HCT116 (cell line): ENCODE measurements at regions not wholly inside any gene's neighbourhood (a gene's known extent, or its start where the extent isn't known, plus 50 kb on each side); places are given as distances from the start of the nearest gene placed in this dataset.

Source experiments
- ATAC-seq: fragments of 200-7000 bp; cut with Tn5 transposase; 2 replicates; pipeline ENCODE4 v1.9.1; 2020; ENCODE audit warnings: mild to moderate bottlenecking, moderate library complexity
- BruUV-seq: library from RNA; stranded (reverse); fragments of 400-500 nt; replicated peaks from 2 replicates; lab custom pipeline; 2021; lab: Mats Ljungman, UMichigan
- CTCF ChIA-PET: fragments of 300-600 bp; sonication (Branson Sonifier 250); formaldehyde crosslinking; loops from one replicate; lab custom pipeline; 2021; ENCODE audit warnings: antibody characterized with exemption; lab: Charles Lee
- POLR2A ChIA-PET: fragments of 300-600, 350-600 bp; sonication (Branson Sonifier 250); formaldehyde crosslinking; loops from one replicate; lab custom pipeline; 2021; ENCODE audit warnings: antibody characterized with exemption; lab: Charles Lee
- RAD21 ChIA-PET, 2 experiments: fragments of 300-600 bp; sonication (Branson Sonifier 250); formaldehyde crosslinking; loops; one replicate each; lab custom pipeline; 2023; ENCODE audit warnings: low total read pairs in 2 of 2; ENCODE audit not compliant: uncharacterized antibody in 2 of 2, unreplicated experiment in 2 of 2, low non-redundant PET in 1 of 2; lab: Charles Lee
- DNase-seq: peaks from one replicate; pipeline ENCODE4 v3.0.0-alpha.2; 2010; ENCODE audit warnings: low read depth, low spot score
- H2AFZ ChIP-seq: fragments of 200-600 bp; shearing (Covaris generic), sonication (generic); 2 replicates; pipeline ENCODE4 v1.6.1; 2017; ENCODE audit warnings: low read depth, mixed run types, mixed read lengths, antibody characterized with exemption, low read length; ENCODE audit not compliant: poor library complexity, severe bottlenecking
- H3K27ac ChIP-seq: 2 replicates; pipeline ENCODE4 v1.5.1; 2012; ENCODE audit warnings: low read depth, low read length
- H3K27me3 ChIP-seq: fragments of 200-600 bp; sonication (generic); 2 replicates; pipeline ENCODE4 v1.6.1; 2016; ENCODE audit warnings: mixed run types, low read length, mixed read lengths; ENCODE audit not compliant: insufficient read depth
- H3K36me3 ChIP-seq, 2 experiments: fragments of 200-500 bp in 1 of 2; fragments of 200-600 bp in 1 of 2; sonication (Bioruptor generic) in 1 of 2; sonication (generic) in 1 of 2; 2 replicates each; pipeline versions ENCODE4 v1.5.1 to v1.6.1; 2014 to 2016; ENCODE audit warnings: low read length in 2 of 2, inconsistent platforms in 1 of 2, mixed read lengths in 1 of 2, mixed run types in 1 of 2; ENCODE audit not compliant: insufficient read depth in 2 of 2, control insufficient read depth in 1 of 2
- H3K4me1 ChIP-seq, 2 experiments: fragments of 200-600 bp in 1 of 2; sonication (generic) in 1 of 2; 2 replicates each; pipeline versions ENCODE4 v1.5.1 to v1.6.1; 2012 to 2017; ENCODE audit warnings: low read length in 2 of 2, inconsistent platforms in 1 of 2, mild to moderate bottlenecking in 1 of 2, mixed read lengths in 1 of 2, mixed run types in 1 of 2, moderate library complexity in 1 of 2; ENCODE audit not compliant: insufficient read depth in 2 of 2, control insufficient read depth in 1 of 2
- H3K4me2 ChIP-seq: fragments of 200-600 bp; sonication (generic); 2 replicates; pipeline ENCODE4 v1.6.1; 2017; ENCODE audit warnings: mixed run types, low read length, mixed read lengths
- H3K4me3 ChIP-seq, 2 experiments: fragments of 200-600 bp in 1 of 2; sonication (generic) in 1 of 2; replicated peaks in 1 of 2; 2 replicates each; pipeline ENCODE4 v1.5.1; 2011 to 2016; ENCODE audit warnings: low read length in 2 of 2, control low read depth in 1 of 2, low read depth in 1 of 2, mild to moderate bottlenecking in 1 of 2, mixed read lengths in 1 of 2, mixed run types in 1 of 2
- H3K79me2 ChIP-seq: fragments of 200-600 bp; sonication (generic); 2 replicates; pipeline ENCODE4 v1.6.1; 2017; ENCODE audit warnings: mild to moderate bottlenecking, mixed run types, low read length, moderate library complexity, mixed read lengths; ENCODE audit not compliant: insufficient read depth
- H3K9ac ChIP-seq: fragments of 200-600 bp; sonication (generic); 2 replicates; pipeline ENCODE4 v1.6.1; 2016; ENCODE audit warnings: low read length, mixed read lengths
- H3K9me2 ChIP-seq: fragments of 200-600 bp; sonication (generic), shearing (Covaris generic); 2 replicates; pipeline ENCODE4 v1.6.1; 2017; ENCODE audit warnings: mixed run types, mild to moderate bottlenecking, moderate library complexity; ENCODE audit not compliant: insufficient read depth
- H3K9me3 ChIP-seq, 2 experiments: fragments of 200-500 bp in 1 of 2; fragments of 200-600 bp in 1 of 2; sonication (Bioruptor generic) in 1 of 2; sonication (generic) in 1 of 2; 2 replicates each; pipeline ENCODE4 v1.6.1; 2014 to 2017; ENCODE audit warnings: low read length in 2 of 2, mixed read lengths in 2 of 2, inconsistent platforms in 1 of 2, low read depth in 1 of 2, mild to moderate bottlenecking in 1 of 2, mixed run types in 1 of 2, moderate library complexity in 1 of 2; ENCODE audit not compliant: control insufficient read depth in 1 of 2, insufficient read depth in 1 of 2
- H4K20me1 ChIP-seq: fragments of 200-600 bp; sonication (generic), shearing (Covaris generic); 2 replicates; pipeline ENCODE4 v1.6.1; 2017; ENCODE audit warnings: mixed run types, mild to moderate bottlenecking, moderate library complexity; ENCODE audit not compliant: insufficient read depth
- CBX3 ChIP-seq: IDR thresholded peaks from 2 replicates; pipeline ENCODE4 v1.6.1; 2012; ENCODE audit warnings: low read depth
- CEBPB ChIP-seq: IDR thresholded peaks from 2 replicates; pipeline ENCODE4 v1.6.1; 2012; ENCODE audit warnings: low read depth
- EZH2 ChIP-seq: fragments of 200-600 bp; sonication (generic); IDR thresholded peaks from 2 replicates; pipeline ENCODE4 v1.6.1; 2017; ENCODE audit warnings: antibody characterized with exemption, mixed run types
- FOSL1 ChIP-seq: IDR thresholded peaks from 2 replicates; pipeline ENCODE4 v1.6.1; 2012; ENCODE audit warnings: low read depth
- JUND ChIP-seq: IDR thresholded peaks from 2 replicates; pipeline ENCODE4 v1.6.1; 2012
- MAX ChIP-seq: IDR thresholded peaks from 2 replicates; pipeline ENCODE4 v1.6.1; 2012
- POLR2A ChIP-seq: IDR thresholded peaks from 2 replicates; pipeline ENCODE4 v1.7.0; 2011; ENCODE audit warnings: borderline replicate concordance; ENCODE audit not compliant: insufficient read depth, insufficient read length; ENCODE audit errors: extremely low read depth
- POLR2AphosphoS5 ChIP-seq: IDR thresholded peaks from 2 replicates; pipeline ENCODE4 v1.6.1; 2011; ENCODE audit warnings: mild to moderate bottlenecking, low read depth, low read length, moderate library complexity
- REST ChIP-seq: IDR thresholded peaks from 2 replicates; pipeline ENCODE4 v1.6.1; 2012; ENCODE audit warnings: low read depth
- SP1 ChIP-seq: IDR thresholded peaks from 2 replicates; pipeline ENCODE4 v1.6.1; 2012; ENCODE audit warnings: low read depth
- YY1 ChIP-seq: IDR thresholded peaks from 2 replicates; pipeline ENCODE4 v1.6.1; 2011; ENCODE audit warnings: low read length, low read depth, moderate library complexity, mild to moderate bottlenecking; ENCODE audit not compliant: insufficient replicate concordance; ENCODE audit errors: extremely low read depth
- ZFX ChIP-seq: fragments of 450-650 bp; IDR thresholded peaks from 2 replicates; pipeline ENCODE4 v1.6.1; 2017
- intact Hi-C: fragments of 100-400 bp; cut with micrococcal nuclease; formaldehyde crosslinking; loops from 2 replicates; pipeline ENCODE4 v1.10.0; 2022
- TF ChIP-seq, protein P1 (sequence below): IDR thresholded peaks from 2 replicates; pipeline ENCODE4 v1.6.1; 2011; ENCODE audit warnings: mild to moderate bottlenecking, low read length, moderate library complexity; ENCODE audit not compliant: insufficient replicate concordance; ENCODE audit errors: extremely low read depth
- TF ChIP-seq, protein P2 (sequence below), 3 experiments: fragments of 200-600 bp in 1 of 3; sonication (generic) in 1 of 3; IDR thresholded peaks in 2 of 3; conservative IDR thresholded peaks in 1 of 3; 2 replicates each; pipeline ENCODE4 v1.5.1; 2012 to 2017; ENCODE audit warnings: low read depth in 2 of 3, low read length in 2 of 3, antibody characterized with exemption in 1 of 3, borderline replicate concordance in 1 of 3, control low read depth in 1 of 3, mild to moderate bottlenecking in 1 of 3, mixed read lengths in 1 of 3, mixed run types in 1 of 3, moderate library complexity in 1 of 3; ENCODE audit not compliant: insufficient read depth in 1 of 3

DNA sequence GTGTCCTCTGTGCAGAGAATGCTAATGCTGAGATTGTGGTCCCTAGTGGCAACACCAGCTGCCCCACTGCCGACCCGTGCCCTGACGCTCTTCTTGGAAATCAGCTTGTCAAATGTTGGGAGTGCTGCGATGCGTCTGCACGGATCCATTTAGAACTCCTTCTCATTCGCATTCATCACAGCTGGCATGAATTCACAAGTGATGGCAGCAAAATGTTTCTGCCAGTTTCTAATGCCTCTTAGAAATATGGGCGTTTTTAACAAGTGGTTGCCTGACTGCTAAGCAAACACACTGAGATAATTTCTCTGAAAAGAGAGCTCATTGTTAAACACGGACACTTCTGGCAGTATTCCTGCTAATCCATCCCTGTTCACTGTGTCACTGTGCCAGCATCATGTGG lies 131.9 kb upstream of the KCNJ6 start:
- Histone ChIP-seq H3K79me2 (no peaks in the 10 kb centered on the region), H2AFZ (no peak overlapping the region), H3K4me1 (no peaks in the 10 kb centered on the region), H3K9me3 (peaks cover 0 to 11% of the 10 kb centered on the region in 2 experiments; a peak in 1 of 4 replicates), H3K36me3 (no peaks in the 10 kb centered on the region), H3K9me2 (no peaks in the 10 kb centered on the region), H3K27me3 (no peaks in the 10 kb centered on the region), H3K9ac (no peak overlapping the region), H3K27ac (no peak overlapping the region), H3K4me3 (no peak overlapping the region), H4K20me1 (no peaks in the 10 kb centered on the region), H3K4me2 (no peak overlapping the region)
- BruUV-seq: no TSS peak
- POLR2A ChIA-PET: no interaction called here
- intact Hi-C loops: no loop called here
- DNase-seq: no peak
- RAD21 ChIA-PET: no interaction called here
- TF ChIP-seq JUND: no peak
- TF ChIP-seq, protein P1, sequence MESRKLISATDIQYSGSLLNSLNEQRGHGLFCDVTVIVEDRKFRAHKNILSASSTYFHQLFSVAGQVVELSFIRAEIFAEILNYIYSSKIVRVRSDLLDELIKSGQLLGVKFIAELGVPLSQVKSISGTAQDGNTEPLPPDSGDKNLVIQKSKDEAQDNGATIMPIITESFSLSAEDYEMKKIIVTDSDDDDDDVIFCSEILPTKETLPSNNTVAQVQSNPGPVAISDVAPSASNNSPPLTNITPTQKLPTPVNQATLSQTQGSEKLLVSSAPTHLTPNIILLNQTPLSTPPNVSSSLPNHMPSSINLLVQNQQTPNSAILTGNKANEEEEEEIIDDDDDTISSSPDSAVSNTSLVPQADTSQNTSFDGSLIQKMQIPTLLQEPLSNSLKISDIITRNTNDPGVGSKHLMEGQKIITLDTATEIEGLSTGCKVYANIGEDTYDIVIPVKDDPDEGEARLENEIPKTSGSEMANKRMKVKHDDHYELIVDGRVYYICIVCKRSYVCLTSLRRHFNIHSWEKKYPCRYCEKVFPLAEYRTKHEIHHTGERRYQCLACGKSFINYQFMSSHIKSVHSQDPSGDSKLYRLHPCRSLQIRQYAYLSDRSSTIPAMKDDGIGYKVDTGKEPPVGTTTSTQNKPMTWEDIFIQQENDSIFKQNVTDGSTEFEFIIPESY: no peak
- TF ChIP-seq REST: no peak
- no peak for TF ChIP-seq ZFX
- TF ChIP-seq EZH2: no peak
- no peak for TF ChIP-seq POLR2A
- TF ChIP-seq FOSL1: no peak
- TF ChIP-seq MAX: no peak
- no peak for TF ChIP-seq CBX3
- TF ChIP-seq, protein P2, sequence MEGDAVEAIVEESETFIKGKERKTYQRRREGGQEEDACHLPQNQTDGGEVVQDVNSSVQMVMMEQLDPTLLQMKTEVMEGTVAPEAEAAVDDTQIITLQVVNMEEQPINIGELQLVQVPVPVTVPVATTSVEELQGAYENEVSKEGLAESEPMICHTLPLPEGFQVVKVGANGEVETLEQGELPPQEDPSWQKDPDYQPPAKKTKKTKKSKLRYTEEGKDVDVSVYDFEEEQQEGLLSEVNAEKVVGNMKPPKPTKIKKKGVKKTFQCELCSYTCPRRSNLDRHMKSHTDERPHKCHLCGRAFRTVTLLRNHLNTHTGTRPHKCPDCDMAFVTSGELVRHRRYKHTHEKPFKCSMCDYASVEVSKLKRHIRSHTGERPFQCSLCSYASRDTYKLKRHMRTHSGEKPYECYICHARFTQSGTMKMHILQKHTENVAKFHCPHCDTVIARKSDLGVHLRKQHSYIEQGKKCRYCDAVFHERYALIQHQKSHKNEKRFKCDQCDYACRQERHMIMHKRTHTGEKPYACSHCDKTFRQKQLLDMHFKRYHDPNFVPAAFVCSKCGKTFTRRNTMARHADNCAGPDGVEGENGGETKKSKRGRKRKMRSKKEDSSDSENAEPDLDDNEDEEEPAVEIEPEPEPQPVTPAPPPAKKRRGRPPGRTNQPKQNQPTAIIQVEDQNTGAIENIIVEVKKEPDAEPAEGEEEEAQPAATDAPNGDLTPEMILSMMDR (IDR thresholded peaks at IDR 0.05 in 2 of 3, conservative IDR thresholded peaks at IDR 0.05 in 1 of 3; ENCODE audit: borderline replicate concordance in 1 of 3, insufficient read depth in 1 of 3, low read depth in 2 of 3, low read length in 2 of 3): no peak
- no peak for TF ChIP-seq CEBPB
- no peak for TF ChIP-seq YY1
- TF ChIP-seq POLR2AphosphoS5: no peak
- TF ChIP-seq SP1: no peak
- CTCF ChIA-PET: no interaction called here
- no peak for ATAC-seq
